GM12874 (cell line): ENCODE measurements at regions not wholly inside any gene's neighbourhood (a gene's known extent, or its start where the extent isn't known, plus 50 kb on each side); places are given as distances from the start of the nearest gene placed in this dataset.

ENCODE experiments used
- TF ChIP-seq, protein P1 (sequence below): IDR thresholded peaks from 2 replicates; pipeline ENCODE4 v1.5.1; 2011; ENCODE audit warnings: low read depth, mild to moderate bottlenecking, control low read depth, low read length, moderate library complexity; ENCODE audit not compliant: insufficient read depth

DNA sequence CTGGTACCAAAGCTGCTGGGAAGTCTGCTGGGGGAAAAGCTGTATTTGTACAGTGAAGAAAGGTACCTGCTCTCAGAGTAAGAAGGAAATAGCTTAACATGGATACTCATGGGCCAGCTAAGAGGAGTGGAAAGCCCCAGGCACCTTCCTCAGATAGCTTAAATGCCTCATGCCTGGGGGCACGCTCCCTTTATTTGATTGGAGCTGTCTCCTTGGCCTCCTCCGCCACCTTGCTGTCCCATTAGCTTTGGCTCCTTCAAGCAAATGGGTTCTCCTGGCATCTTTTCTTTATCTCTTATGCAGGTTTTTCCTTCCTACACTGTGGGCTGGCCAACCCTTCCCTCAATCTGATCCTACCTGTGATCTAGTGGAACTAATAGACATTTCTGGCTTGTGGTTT is 318.5 kb downstream of the SH2D4B start:
- TF ChIP-seq, protein P1, sequence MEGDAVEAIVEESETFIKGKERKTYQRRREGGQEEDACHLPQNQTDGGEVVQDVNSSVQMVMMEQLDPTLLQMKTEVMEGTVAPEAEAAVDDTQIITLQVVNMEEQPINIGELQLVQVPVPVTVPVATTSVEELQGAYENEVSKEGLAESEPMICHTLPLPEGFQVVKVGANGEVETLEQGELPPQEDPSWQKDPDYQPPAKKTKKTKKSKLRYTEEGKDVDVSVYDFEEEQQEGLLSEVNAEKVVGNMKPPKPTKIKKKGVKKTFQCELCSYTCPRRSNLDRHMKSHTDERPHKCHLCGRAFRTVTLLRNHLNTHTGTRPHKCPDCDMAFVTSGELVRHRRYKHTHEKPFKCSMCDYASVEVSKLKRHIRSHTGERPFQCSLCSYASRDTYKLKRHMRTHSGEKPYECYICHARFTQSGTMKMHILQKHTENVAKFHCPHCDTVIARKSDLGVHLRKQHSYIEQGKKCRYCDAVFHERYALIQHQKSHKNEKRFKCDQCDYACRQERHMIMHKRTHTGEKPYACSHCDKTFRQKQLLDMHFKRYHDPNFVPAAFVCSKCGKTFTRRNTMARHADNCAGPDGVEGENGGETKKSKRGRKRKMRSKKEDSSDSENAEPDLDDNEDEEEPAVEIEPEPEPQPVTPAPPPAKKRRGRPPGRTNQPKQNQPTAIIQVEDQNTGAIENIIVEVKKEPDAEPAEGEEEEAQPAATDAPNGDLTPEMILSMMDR = no peak

DNA sequence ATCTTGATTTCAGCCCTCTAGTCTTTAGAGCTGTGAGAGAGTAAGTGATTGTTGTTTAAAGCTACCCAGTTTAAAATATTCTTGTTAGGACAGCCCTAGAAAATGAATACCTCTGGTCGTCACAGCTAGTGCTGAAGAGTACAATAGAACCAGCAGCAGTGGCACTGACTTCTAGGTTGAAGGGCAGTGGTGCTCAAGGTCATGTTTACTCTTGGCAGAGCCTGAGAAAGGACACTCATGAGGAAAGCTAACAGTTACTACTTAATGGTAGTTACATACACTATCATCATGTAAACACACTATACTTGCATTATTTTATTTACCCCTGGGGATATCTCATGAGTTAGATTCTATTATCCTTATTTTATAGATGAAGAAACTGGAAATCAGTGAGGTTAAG is 323.0 kb downstream of the SH2D4B start:
- TF ChIP-seq, protein P1 = no peak

DNA sequence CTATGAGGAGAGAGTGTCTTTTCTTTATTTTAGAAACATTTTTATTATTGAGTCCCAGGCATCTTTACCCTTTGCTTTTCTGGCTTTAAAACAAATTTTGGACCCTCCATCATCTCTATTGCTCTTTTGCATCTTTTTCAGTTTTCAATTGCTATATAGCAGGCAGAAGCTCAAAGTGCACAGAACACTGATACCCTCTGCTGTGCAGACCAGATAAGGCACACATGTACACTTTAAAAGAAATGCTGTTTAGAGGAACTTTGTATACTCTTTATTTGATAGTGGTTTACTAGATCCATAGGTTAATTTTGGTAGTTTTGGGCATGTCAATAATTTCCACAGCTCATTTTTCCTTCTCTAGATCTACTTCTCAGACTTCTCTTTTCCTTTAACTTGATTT is 324.2 kb downstream of the SH2D4B start:
- TF ChIP-seq, protein P1 = no peak

DNA sequence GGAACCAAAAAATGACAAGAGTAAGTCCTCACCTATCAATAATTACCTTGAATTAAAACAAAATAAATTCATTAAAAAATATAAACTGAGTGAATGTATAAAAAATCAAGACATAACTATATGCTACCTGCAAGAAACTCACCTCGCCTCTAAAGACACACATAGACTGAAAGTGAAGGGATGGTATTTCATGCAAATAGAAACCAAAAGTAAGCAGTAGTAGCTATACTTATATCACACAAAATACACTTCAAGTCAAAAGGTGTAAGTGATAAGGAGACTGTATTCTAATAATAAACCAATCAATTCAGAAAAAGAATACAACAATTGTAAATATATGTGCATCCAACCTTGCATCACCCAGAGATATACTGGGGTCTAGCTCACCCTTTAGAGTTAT is 332.6 kb downstream of the SH2D4B start:
- TF ChIP-seq, protein P1 = no peak

DNA sequence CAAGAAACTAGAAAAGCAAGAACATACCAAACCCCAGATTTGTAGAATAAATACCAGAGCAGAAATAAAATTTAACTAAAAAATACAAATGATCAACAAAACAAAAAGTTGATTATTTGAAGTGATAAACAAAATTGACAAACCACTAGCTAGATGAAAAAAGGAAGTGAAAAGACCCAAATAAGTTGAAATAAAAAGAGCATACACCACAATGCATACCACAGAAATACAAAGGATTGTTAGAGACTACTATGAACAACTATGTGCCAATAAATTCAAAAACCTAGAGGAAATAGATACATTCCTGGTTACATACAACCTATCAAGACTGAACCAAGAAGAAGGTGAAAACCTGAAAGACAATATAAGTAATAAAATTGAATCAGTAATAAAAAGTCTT is 333.4 kb downstream of the SH2D4B start:
- TF ChIP-seq, protein P1 = no peak

DNA sequence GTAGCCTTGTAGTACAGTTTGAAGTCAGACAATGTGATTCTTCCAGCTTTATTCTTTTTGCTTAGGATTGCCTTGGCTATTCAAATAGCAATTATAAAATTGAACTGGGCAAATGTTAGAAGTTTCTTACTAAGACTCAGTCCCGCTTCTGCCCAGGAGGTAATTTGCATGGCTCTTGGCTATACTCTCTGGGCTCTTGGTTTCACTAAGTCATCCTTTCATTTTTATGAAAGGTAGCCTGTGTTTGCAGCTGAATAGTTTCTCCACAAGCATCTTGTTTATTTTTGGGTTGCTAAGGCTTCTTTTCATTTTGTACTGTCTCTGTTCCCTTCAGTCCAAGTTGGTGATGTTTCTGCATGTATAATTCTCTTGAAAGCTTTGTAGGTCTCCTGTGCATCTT is 340.6 kb downstream of the SH2D4B start:
- TF ChIP-seq, protein P1 = no peak

DNA sequence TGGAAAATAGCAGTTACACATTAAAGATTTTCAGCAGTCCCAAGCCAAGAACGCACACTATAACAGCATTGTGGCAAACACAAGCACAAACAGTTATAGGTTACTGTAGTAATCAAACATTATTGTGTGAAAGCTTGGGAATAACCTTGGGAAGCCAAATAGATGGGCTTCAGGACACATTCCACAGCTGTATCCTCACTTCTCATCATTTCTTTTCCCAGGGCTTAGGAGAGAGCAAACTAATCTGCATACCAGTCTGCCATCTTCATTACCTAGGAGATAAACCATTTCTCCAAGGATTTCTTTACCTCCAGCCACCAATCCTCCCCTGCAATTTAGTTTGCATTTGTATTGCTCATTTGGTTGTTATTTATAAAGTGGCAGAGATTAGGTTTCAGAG is 352.4 kb downstream of the SH2D4B start:
- TF ChIP-seq, protein P1 = no peak

DNA sequence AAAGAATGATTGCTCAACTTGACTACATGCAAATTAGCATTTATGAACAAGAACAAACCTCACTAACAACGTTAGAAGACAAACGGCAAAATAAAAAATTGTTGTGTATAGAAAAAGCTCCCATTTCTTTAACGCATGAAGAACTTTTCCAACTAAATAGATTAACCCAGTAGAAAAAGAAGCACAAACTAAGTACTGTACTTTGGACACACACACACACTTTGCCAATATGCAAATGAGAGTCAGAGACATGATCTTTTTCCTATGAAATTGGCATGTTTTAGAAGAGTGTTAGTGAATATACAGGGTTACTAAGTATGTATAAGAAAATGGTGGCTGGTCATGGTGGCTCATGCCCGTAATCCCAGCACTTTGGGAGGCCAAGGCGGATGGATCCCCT is 355.6 kb downstream of the SH2D4B start:
- TF ChIP-seq, protein P1 = no peak
